ENCODE measurements at regions not wholly inside any gene's neighbourhood (a gene's known extent, or its start where the extent isn't known, plus 50 kb on each side); places are given as distances from the start of the nearest gene placed in this dataset.
"Not testable (repeated sequence)": the region's sequence is repeated elsewhere in the genome, so short reads cannot be mapped to it uniquely, and the experiment has no call there.

- Mint-ChIP-seq H3K4me3 (peak overlapping the region in 1 of 8 donors; percentile 5), H3K27me3 (no peaks in the 10 kb centered on the region), H3K36me3 (no peaks in the 10 kb centered on the region), H3K27ac (no peak overlapping the region), H3K9me3 (peaks cover 0 to 1% (median 0%) of the 10 kb centered on the region in 7 donors), H3K4me1 (no peaks in the 10 kb centered on the region)
- DNase-seq (no peak), ATAC-seq (ENCODE audit: low read depth in 2 of 2) (no peak)
Measured at GRCh38 chr9:28120184-28120583, 546.9 kb upstream of the C9orf72 start.

GRCh38 chr9:28120626-28121025 lies 547.3 kb upstream of the C9orf72 start:
- no peaks in the 10 kb centered on the region for H3K27me3 Mint-ChIP-seq
- ATAC-seq (ENCODE audit: low read depth in 2 of 2) (no peak), DNase-seq (no peak)
- peaks cover 0 to 1% (median 0%) of the 10 kb centered on the region in 7 donors for H3K9me3 Mint-ChIP-seq
- H3K4me1 Mint-ChIP-seq, result no peaks in the 10 kb centered on the region
- no peak overlapping the region for H3K4me3 Mint-ChIP-seq
- no peaks in the 10 kb centered on the region for H3K36me3 Mint-ChIP-seq
- no peak overlapping the region for H3K27ac Mint-ChIP-seq

GRCh38 chr9:28121366-28121765 lies 548.1 kb upstream of the C9orf72 start:
- no peak overlapping the region for H3K27ac Mint-ChIP-seq
- H3K4me3 Mint-ChIP-seq, result no peak overlapping the region
- no peaks in the 10 kb centered on the region for H3K4me1 Mint-ChIP-seq
- DNase-seq, result no peak
- H3K36me3 Mint-ChIP-seq, result no peaks in the 10 kb centered on the region
- H3K9me3 Mint-ChIP-seq, result peaks cover 0 to 1% (median 0%) of the 10 kb centered on the region in 7 donors
- no peak for ATAC-seq (ENCODE audit: low read depth in 2 of 2)
- no peaks in the 10 kb centered on the region for H3K27me3 Mint-ChIP-seq

- ATAC-seq (ENCODE audit: low read depth in 2 of 2) (no peak), DNase-seq (no peak)
- H3K9me3 Mint-ChIP-seq, result peaks cover 0 to 1% (median 0%) of the 10 kb centered on the region in 7 donors
- no peaks in the 10 kb centered on the region for H3K4me1 Mint-ChIP-seq
- no peak overlapping the region for H3K27ac Mint-ChIP-seq
- H3K36me3 Mint-ChIP-seq, result no peaks in the 10 kb centered on the region
- no peak overlapping the region for H3K4me3 Mint-ChIP-seq
- H3K27me3 Mint-ChIP-seq, result no peaks in the 10 kb centered on the region
Measured at GRCh38 chr9:28124917-28125316, 551.6 kb upstream of the C9orf72 start.

GRCh38 chr9:28127101-28127500 lies 553.8 kb upstream of the C9orf72 start:
- H3K36me3 Mint-ChIP-seq, result no peaks in the 10 kb centered on the region
- H3K27me3 Mint-ChIP-seq, result no peaks in the 10 kb centered on the region
- no peaks in the 10 kb centered on the region for H3K4me1 Mint-ChIP-seq
- no peak overlapping the region for H3K27ac Mint-ChIP-seq
- peaks cover 0 to 1% (median 0%) of the 10 kb centered on the region in 7 donors for H3K9me3 Mint-ChIP-seq
- DNase-seq, result no peak
- ATAC-seq (ENCODE audit: low read depth in 2 of 2), result no peak
- H3K4me3 Mint-ChIP-seq, result no peak overlapping the region

GRCh38 chr9:28134446-28134976 lies 561.2 kb upstream of the C9orf72 start:
- no peak for ATAC-seq (ENCODE audit: low read depth in 2 of 2)
- Mint-ChIP-seq H3K27me3 (no peaks in the 10 kb centered on the region), H3K27ac (no peak overlapping the region), H3K4me3 (no peak overlapping the region), H3K36me3 (no peaks in the 10 kb centered on the region), H3K4me1 (no peaks in the 10 kb centered on the region), H3K9me3 (no peaks in the 10 kb centered on the region)
- no peak for DNase-seq

GRCh38 chr9:28135549-28135948 lies 562.3 kb upstream of the C9orf72 start:
- Mint-ChIP-seq H3K27me3 (no peaks in the 10 kb centered on the region), H3K4me1 (no peaks in the 10 kb centered on the region), H3K36me3 (no peaks in the 10 kb centered on the region), H3K4me3 (no peak overlapping the region), H3K27ac (no peak overlapping the region), H3K9me3 (no peaks in the 10 kb centered on the region)
- DNase-seq (no peak), ATAC-seq (ENCODE audit: low read depth in 2 of 2) (no peak)

- no peak overlapping the region for H3K27ac Mint-ChIP-seq
- DNase-seq (no peak), ATAC-seq (ENCODE audit: low read depth in 2 of 2) (no peak)
- no peaks in the 10 kb centered on the region for H3K36me3 Mint-ChIP-seq
- no peaks in the 10 kb centered on the region for H3K27me3 Mint-ChIP-seq
- no peaks in the 10 kb centered on the region for H3K4me1 Mint-ChIP-seq
- H3K9me3 Mint-ChIP-seq, result no peaks in the 10 kb centered on the region
- H3K4me3 Mint-ChIP-seq, result no peak overlapping the region
Measured at GRCh38 chr9:28136113-28136512, 562.8 kb upstream of the C9orf72 start.

GRCh38 chr9:28147430-28147829 lies 574.1 kb upstream of the C9orf72 start:
- H3K27me3 Mint-ChIP-seq; DNase-seq; H3K27ac Mint-ChIP-seq; H3K36me3 Mint-ChIP-seq; H3K4me1 Mint-ChIP-seq; H3K4me3 Mint-ChIP-seq; H3K9me3 Mint-ChIP-seq; ATAC-seq (ENCODE audit: low read depth in 2 of 2): not testable (repeated sequence)

GRCh38 chr9:28147923-28148597 lies 574.8 kb upstream of the C9orf72 start:
- H3K4me1 Mint-ChIP-seq; H3K27me3 Mint-ChIP-seq; H3K9me3 Mint-ChIP-seq; DNase-seq; H3K36me3 Mint-ChIP-seq; ATAC-seq (ENCODE audit: low read depth in 2 of 2); H3K4me3 Mint-ChIP-seq; H3K27ac Mint-ChIP-seq: not testable (repeated sequence)

GRCh38 chr9:28149361-28150050 lies 576.2 kb upstream of the C9orf72 start:
- not testable (repeated sequence) for H3K27ac Mint-ChIP-seq; H3K4me1 Mint-ChIP-seq; H3K4me3 Mint-ChIP-seq; H3K27me3 Mint-ChIP-seq; DNase-seq; ATAC-seq (ENCODE audit: low read depth in 2 of 2); H3K9me3 Mint-ChIP-seq; H3K36me3 Mint-ChIP-seq

- Mint-ChIP-seq H3K36me3 (no peaks in the 10 kb centered on the region), H3K27ac (no peak overlapping the region), H3K9me3 (peaks cover 0 to 8% (median 0%) of the 10 kb centered on the region in 7 donors), H3K27me3 (no peaks in the 10 kb centered on the region), H3K4me1 (no peaks in the 10 kb centered on the region), H3K4me3 (no peak overlapping the region)
- DNase-seq (no peak), ATAC-seq (ENCODE audit: low read depth in 2 of 2) (no peak)
Measured at GRCh38 chr9:28155067-28155466, 581.8 kb upstream of the C9orf72 start.

GRCh38 chr9:28155671-28156070 lies 582.4 kb upstream of the C9orf72 start:
- Mint-ChIP-seq H3K27me3 (no peaks in the 10 kb centered on the region), H3K4me3 (no peak overlapping the region), H3K36me3 (no peaks in the 10 kb centered on the region), H3K4me1 (no peaks in the 10 kb centered on the region), H3K9me3 (peaks cover 0 to 8% (median 2%) of the 10 kb centered on the region in 7 donors), H3K27ac (no peak overlapping the region)
- DNase-seq, result no peak
- ATAC-seq (ENCODE audit: low read depth in 2 of 2), result no peak

- Mint-ChIP-seq H3K27ac (no peak overlapping the region), H3K9me3 (peaks cover 0 to 9% (median 4%) of the 10 kb centered on the region in 7 donors), H3K36me3 (no peaks in the 10 kb centered on the region), H3K27me3 (no peaks in the 10 kb centered on the region), H3K4me1 (no peaks in the 10 kb centered on the region), H3K4me3 (no peak overlapping the region)
- ATAC-seq (ENCODE audit: low read depth in 2 of 2) (no peak), DNase-seq (no peak)
Measured at GRCh38 chr9:28158451-28158850, 585.2 kb upstream of the C9orf72 start.

Data from naive B cell (primary cell).